ENCODE measurements at regions not wholly inside any gene's neighbourhood (a gene's known extent, or its start where the extent isn't known, plus 50 kb on each side); places are given as distances from the start of the nearest gene placed in this dataset.

GRCh38 chr14:71725922-71726579, 206.2 kb upstream of the RGS6 start:
- no peak overlapping the region for H3K4me3 ChIP-seq (ENCODE audit: low read depth, poor library complexity, severe bottlenecking)
- DNase-seq (ENCODE audit: low spot score in 2 of 2) = no peak
- 51 to 60% methylated on average over 7 of the region's 7 CpGs for WGBS, 2 donors
- intact Hi-C loops (cut with DNase I; ENCODE audit: low total_unique reads) = loop anchor here (10.0 kb wide), 1 partner anchor 401 kb away; the partner anchor contains the start of gene SIPA1L1
- no peak for TF ChIP-seq POLR2A (IDR thresholded peaks at IDR 0.05)
- TF ChIP-seq CTCF (IDR thresholded peaks at IDR 0.05) = no peak

- no peak overlapping the region for H3K4me3 ChIP-seq (ENCODE audit: low read depth, poor library complexity, severe bottlenecking)
- intact Hi-C loops (cut with DNase I; ENCODE audit: low total_unique reads) = loop anchor here (10.0 kb wide), 1 partner anchor 402 kb away; the partner anchor contains the start of gene SIPA1L1
- no peak for DNase-seq (ENCODE audit: low spot score in 2 of 2)
- no peak for TF ChIP-seq POLR2A (IDR thresholded peaks at IDR 0.05)
- no peak for TF ChIP-seq CTCF (IDR thresholded peaks at IDR 0.05)
- WGBS, 2 donors = 79 to 88% methylated on average over 3 of the region's 3 CpGs
These were observed 205.6 kb upstream of the RGS6 start for GRCh38 chr14:71726580-71727021.

GRCh38 chr14:71728386-71728785, 203.8 kb upstream of the RGS6 start:
- no peak for DNase-seq (ENCODE audit: low spot score in 2 of 2)
- H3K4me3 ChIP-seq (ENCODE audit: low read depth, poor library complexity, severe bottlenecking) = no peak overlapping the region
- WGBS, 2 donors = 90 to 95% methylated on average over 3 of the region's 3 CpGs
- intact Hi-C loops (cut with DNase I; ENCODE audit: low total_unique reads) = loop anchor here (10.0 kb wide), 1 partner anchor 404 kb away; the partner anchor contains the start of gene SIPA1L1
- TF ChIP-seq CTCF (IDR thresholded peaks at IDR 0.05) = no peak
- TF ChIP-seq POLR2A (IDR thresholded peaks at IDR 0.05) = no peak

- WGBS, 2 donors = 79 to 92% methylated on average over 3 of the region's 3 CpGs
- TF ChIP-seq CTCF (IDR thresholded peaks at IDR 0.05) (no peak), POLR2A (IDR thresholded peaks at IDR 0.05) (no peak)
- intact Hi-C loops (cut with DNase I; ENCODE audit: low total_unique reads) = loop anchor here (10.0 kb wide), 1 partner anchor 405 kb away; the partner anchor contains the start of gene SIPA1L1
- DNase-seq (ENCODE audit: low spot score in 2 of 2) = no peak
- H3K4me3 ChIP-seq (ENCODE audit: low read depth, poor library complexity, severe bottlenecking) = no peak overlapping the region
These were observed 202.6 kb upstream of the RGS6 start for GRCh38 chr14:71729596-71729995.

GRCh38 chr14:71730471-71730870, 201.8 kb upstream of the RGS6 start:
- DNase-seq (ENCODE audit: low spot score in 2 of 2) = no peak
- H3K4me3 ChIP-seq (ENCODE audit: low read depth, poor library complexity, severe bottlenecking) = no peak overlapping the region
- 83 to 96% methylated on average over 1 of the region's 1 CpG for WGBS, 2 donors
- intact Hi-C loops (cut with DNase I; ENCODE audit: low total_unique reads) = no loop called here
- TF ChIP-seq CTCF (IDR thresholded peaks at IDR 0.05) = no peak
- no peak for TF ChIP-seq POLR2A (IDR thresholded peaks at IDR 0.05)

Data from lower leg skin (tissue), 4 donors.